IMR-90 (cell line): ENCODE measurements at regions not wholly inside any gene's neighbourhood (a gene's known extent, or its start where the extent isn't known, plus 50 kb on each side); places are given as distances from the start of the nearest gene placed in this dataset.

Experiments used
- ATAC-seq: fragments of 200-7000 bp; cut with Tn5 transposase; 2 replicates; pipeline ENCODE4 v1.9.1; 2020; ENCODE audit warnings: low read depth, mild to moderate bottlenecking, moderate library complexity
- BruUV-seq: library from RNA; stranded (reverse); fragments of 400-500 nt; replicated peaks from 2 replicates; lab custom pipeline; 2021; lab: Mats Ljungman, UMichigan
- CTCF ChIA-PET: fragments of 300-600 bp; formaldehyde crosslinking; extraction: SDS; loops from one replicate; lab custom pipeline; 2021; ENCODE audit warnings: antibody characterized with exemption; lab: Yijun Ruan, JAX
- POLR2A ChIA-PET: fragments of 300-600 bp; sonication (Branson Sonifier 250); formaldehyde crosslinking; loops from one replicate; lab custom pipeline; 2022; ENCODE audit warnings: antibody characterized with exemption; ENCODE audit not compliant: unreplicated experiment; lab: Charles Lee
- DNase-seq: peaks from one replicate; pipeline ENCODE4 v3.0.0; 2013
- H2AFZ ChIP-seq: replicated peaks from 2 replicates; pipeline ENCODE3; 2013; ENCODE audit warnings: low read length, mild to moderate bottlenecking; ENCODE audit not compliant: poor library complexity
- H2AK5ac ChIP-seq: 2 replicates; pipeline ENCODE4 v1.6.1; 2013; ENCODE audit warnings: low read depth, low read length, inconsistent platforms
- H2AK9ac ChIP-seq: replicated peaks from 2 replicates; pipeline ENCODE3; 2013; ENCODE audit warnings: mild to moderate bottlenecking, low read depth, low read length, moderate library complexity; ENCODE audit not compliant: poor library complexity
- H2BK120ac ChIP-seq: 2 replicates; pipeline ENCODE4 v1.6.1; 2013; ENCODE audit warnings: low read depth, low read length, inconsistent platforms
- H2BK15ac ChIP-seq: 3 replicates; pipeline ENCODE4 v1.6.1; 2013; ENCODE audit warnings: low read depth, low read length, inconsistent platforms
- H2BK20ac ChIP-seq: 2 replicates; pipeline ENCODE4 v1.6.1; 2013; ENCODE audit warnings: low read depth, mild to moderate bottlenecking, inconsistent platforms, low read length, moderate library complexity
- H2BK5ac ChIP-seq: 2 replicates; pipeline ENCODE4 v1.6.1; 2013; ENCODE audit warnings: mild to moderate bottlenecking, low read depth, low read length, inconsistent platforms; ENCODE audit not compliant: poor library complexity, severe bottlenecking
- H3K14ac ChIP-seq: replicated peaks from 2 replicates; pipeline ENCODE4 v1.6.1; 2013; ENCODE audit warnings: low read depth, low read length, inconsistent platforms
- H3K18ac ChIP-seq: 2 replicates; pipeline ENCODE4 v1.6.1; 2013; ENCODE audit warnings: low read depth, low read length, control low read depth
- H3K23ac ChIP-seq: 2 replicates; pipeline ENCODE4 v1.6.1; 2013; ENCODE audit warnings: low read depth, low read length, inconsistent platforms
- H3K27ac ChIP-seq: 2 replicates; pipeline ENCODE4 v1.5.1; 2013; ENCODE audit warnings: mild to moderate bottlenecking, control low read depth, low read length; ENCODE audit not compliant: insufficient read depth
- H3K27me3 ChIP-seq: 2 replicates; pipeline ENCODE4 v1.6.1; 2013; ENCODE audit warnings: low read length; ENCODE audit not compliant: control insufficient read depth, insufficient read depth
- H3K36me3 ChIP-seq: 2 replicates; pipeline ENCODE4 v1.6.1; 2013; ENCODE audit warnings: low read length, mixed read lengths; ENCODE audit not compliant: control insufficient read depth, insufficient read depth
- H3K4ac ChIP-seq: 2 replicates; pipeline ENCODE4 v1.6.1; 2013; ENCODE audit warnings: low read depth, low read length, inconsistent platforms
- H3K4me1 ChIP-seq: 2 replicates; pipeline ENCODE4 v1.6.1; 2013; ENCODE audit warnings: low read length, mixed read lengths; ENCODE audit not compliant: control insufficient read depth, insufficient read depth
- H3K4me2 ChIP-seq: 2 replicates; pipeline ENCODE4 v1.6.1; 2013; ENCODE audit warnings: low read depth, mild to moderate bottlenecking, control low read depth, low read length, moderate library complexity
- H3K4me3 ChIP-seq: 2 replicates; pipeline ENCODE4 v1.5.1; 2013; ENCODE audit warnings: low read depth, mild to moderate bottlenecking, control low read depth, low read length, moderate library complexity; ENCODE audit not compliant: insufficient read depth
- H3K56ac ChIP-seq: 2 replicates; pipeline ENCODE4 v1.6.1; 2013; ENCODE audit warnings: low read length, inconsistent platforms; ENCODE audit not compliant: insufficient read depth; ENCODE audit errors: extremely low read depth
- H3K79me1 ChIP-seq, 2 experiments: 2 replicates each; pipeline ENCODE4 v1.6.1; 2013; ENCODE audit warnings: low read length in 2 of 2, inconsistent platforms in 1 of 2, low read depth in 1 of 2
- H3K9ac ChIP-seq: 2 replicates; pipeline ENCODE4 v1.6.1; 2013; ENCODE audit warnings: low read depth, low read length, control low read depth
- H3K9me1 ChIP-seq: 2 replicates; pipeline ENCODE4 v1.6.1; 2013; ENCODE audit warnings: low read length, inconsistent platforms; ENCODE audit not compliant: insufficient read depth
- H3K9me3 ChIP-seq: 2 replicates; pipeline ENCODE4 v1.6.1; 2013; ENCODE audit warnings: low read length; ENCODE audit not compliant: control insufficient read depth, insufficient read depth
- H4K20me1 ChIP-seq: 2 replicates; pipeline ENCODE4 v1.6.1; 2013; ENCODE audit warnings: low read length, inconsistent platforms; ENCODE audit not compliant: insufficient read depth
- H4K5ac ChIP-seq: 2 replicates; pipeline ENCODE4 v1.6.1; 2013; ENCODE audit warnings: mild to moderate bottlenecking, low read depth, low read length, control low read depth
- H4K8ac ChIP-seq, 2 experiments: 2 replicates each; pipeline ENCODE4 v1.6.1; 2013; ENCODE audit warnings: low read depth in 2 of 2, low read length in 2 of 2, control low read depth in 1 of 2, inconsistent platforms in 1 of 2
- H4K91ac ChIP-seq: 2 replicates; pipeline ENCODE4 v1.6.1; 2013; ENCODE audit warnings: low read depth, low read length, inconsistent platforms; ENCODE audit not compliant: insufficient read depth
- BHLHE40 ChIP-seq: fragments of 150-350 bp; IDR thresholded peaks from 2 replicates; pipeline ENCODE4 v1.6.1; 2016; ENCODE audit warnings: mild to moderate bottlenecking, low read depth, low read length
- CEBPB ChIP-seq: IDR thresholded peaks from 2 replicates; pipeline ENCODE4 v1.6.1; 2012; ENCODE audit warnings: low read depth, low read length, improper control_type of control experiment
- CHD1 ChIP-seq: IDR thresholded peaks from 2 replicates; pipeline ENCODE4 v1.6.1; 2012; ENCODE audit warnings: low read depth, low read length, improper control_type of control experiment
- FOS ChIP-seq: fragments of 150-350 bp; IDR thresholded peaks from 2 replicates; pipeline ENCODE4 v1.6.1; 2016; ENCODE audit warnings: low read depth, low read length
- MAFK ChIP-seq: IDR thresholded peaks from 2 replicates; pipeline ENCODE4 v1.6.1; 2012; ENCODE audit warnings: low read depth, low read length, improper control_type of control experiment
- MAZ ChIP-seq: IDR thresholded peaks from 2 replicates; pipeline ENCODE4 v1.6.1; 2012; ENCODE audit warnings: low read depth, mild to moderate bottlenecking, low read length, improper control_type of control experiment, moderate library complexity, borderline replicate concordance
- MXI1 ChIP-seq: IDR thresholded peaks from 2 replicates; pipeline ENCODE4 v1.6.1; 2012; ENCODE audit warnings: low read depth, mild to moderate bottlenecking, low read length, moderate library complexity, borderline replicate concordance
- POLR2A ChIP-seq: IDR thresholded peaks from 2 replicates; pipeline ENCODE4 v1.6.1; 2012; ENCODE audit warnings: mild to moderate bottlenecking, low read depth, low read length
- RFX5 ChIP-seq: IDR thresholded peaks from 2 replicates; pipeline ENCODE4 v1.8.0; 2012; ENCODE audit warnings: low read depth, mild to moderate bottlenecking, low read length, moderate library complexity
- WGBS, 2 experiments: methylation state at CpG; one replicate each; pipeline versions ENCODE4 v1.1.5 to v1.1.7; 2013; ENCODE audit warnings: missing lambda C conversion rate in 2 of 2; ENCODE audit not compliant: insufficient read length in 1 of 2; ENCODE audit errors: extremely low coverage in 2 of 2; 5-methylcytosine and 5-hydroxymethylcytosine counted together
- dilution Hi-C: fragments of 300-500 bp; cut with HindIII; formaldehyde crosslinking; loops from one replicate; pipeline ENCODE4 v1.14.3; 2018; ENCODE audit warnings: low sequenced_read_pairs; ENCODE audit not compliant: unreplicated experiment
- in situ Hi-C: fragments of 300-500 bp; cut with MboI; formaldehyde crosslinking; loops from 3 replicates; pipeline ENCODE4 v1.14.3; 2019; ENCODE audit warnings: low sequenced_read_pairs, inconsistent platforms, mixed read lengths
- intact Hi-C: fragments of 100-400 bp; cut with micrococcal nuclease; formaldehyde crosslinking; loops from 2 replicates; pipeline ENCODE4 v1.10.0; 2022
- TF ChIP-seq, protein P1 (sequence below): conservative IDR thresholded peaks from 2 replicates; pipeline ENCODE4 v1.5.1; 2012; ENCODE audit warnings: mild to moderate bottlenecking, low read depth, low read length, improper control_type of control experiment
- TF ChIP-seq, protein P2 (sequence below): fragments of 150-350 bp; IDR thresholded peaks from 2 replicates; pipeline ENCODE4 v1.6.1; 2016; ENCODE audit warnings: low read depth, mild to moderate bottlenecking, low read length, moderate library complexity, borderline replicate concordance

GRCh38 chr11:109132539-109132938, 289.5 kb upstream of the C11orf87 start:
- Histone ChIP-seq H3K14ac (no peak overlapping the region), H2BK120ac (no peak overlapping the region), H3K27me3 (no peaks in the 10 kb centered on the region), H3K79me1 (no peaks in the 10 kb centered on the region), H2BK5ac (no peak overlapping the region), H3K4me2 (no peak overlapping the region), H3K36me3 (no peaks in the 10 kb centered on the region), H2AFZ (no peak overlapping the region), H4K5ac (no peak overlapping the region), H4K20me1 (no peaks in the 10 kb centered on the region), H2AK9ac (no peak overlapping the region), H3K9ac (no peak overlapping the region), H3K9me3 (no peaks in the 10 kb centered on the region), H3K18ac (no peak overlapping the region), H2AK5ac (no peak overlapping the region), H4K91ac (no peak overlapping the region), H2BK20ac (no peak overlapping the region), H3K9me1 (no peaks in the 10 kb centered on the region), H2BK15ac (no peak overlapping the region), H3K56ac (no peak overlapping the region), H3K4me1 (no peaks in the 10 kb centered on the region), H3K4me3 (no peak overlapping the region), H3K23ac (no peak overlapping the region), H3K27ac (no peak overlapping the region), H3K4ac (no peak overlapping the region), H4K8ac (no peak overlapping the region)
- BruUV-seq: no TSS peak
- ATAC-seq (0 out of 2 replicates have a peak, but pooled peaks have one; percentile 17), DNase-seq (no peak)
- ChIA-PET POLR2A (no interaction called here), CTCF (no interaction called here)
- in situ Hi-C loops: no loop called here
- WGBS, 2 experiments: 18% methylated on average over 2 of the region's 4 CpGs; no CpG with 5 or more reads in 1 of the 2 experiments
- dilution Hi-C loops: no loop called here
- no peak for TF ChIP-seq MAZ
- no peak for TF ChIP-seq CHD1
- TF ChIP-seq MAFK: no peak
- TF ChIP-seq FOS: no peak
- no peak for TF ChIP-seq POLR2A
- no peak for TF ChIP-seq CEBPB
- TF ChIP-seq BHLHE40: no peak
- TF ChIP-seq, protein P1, sequence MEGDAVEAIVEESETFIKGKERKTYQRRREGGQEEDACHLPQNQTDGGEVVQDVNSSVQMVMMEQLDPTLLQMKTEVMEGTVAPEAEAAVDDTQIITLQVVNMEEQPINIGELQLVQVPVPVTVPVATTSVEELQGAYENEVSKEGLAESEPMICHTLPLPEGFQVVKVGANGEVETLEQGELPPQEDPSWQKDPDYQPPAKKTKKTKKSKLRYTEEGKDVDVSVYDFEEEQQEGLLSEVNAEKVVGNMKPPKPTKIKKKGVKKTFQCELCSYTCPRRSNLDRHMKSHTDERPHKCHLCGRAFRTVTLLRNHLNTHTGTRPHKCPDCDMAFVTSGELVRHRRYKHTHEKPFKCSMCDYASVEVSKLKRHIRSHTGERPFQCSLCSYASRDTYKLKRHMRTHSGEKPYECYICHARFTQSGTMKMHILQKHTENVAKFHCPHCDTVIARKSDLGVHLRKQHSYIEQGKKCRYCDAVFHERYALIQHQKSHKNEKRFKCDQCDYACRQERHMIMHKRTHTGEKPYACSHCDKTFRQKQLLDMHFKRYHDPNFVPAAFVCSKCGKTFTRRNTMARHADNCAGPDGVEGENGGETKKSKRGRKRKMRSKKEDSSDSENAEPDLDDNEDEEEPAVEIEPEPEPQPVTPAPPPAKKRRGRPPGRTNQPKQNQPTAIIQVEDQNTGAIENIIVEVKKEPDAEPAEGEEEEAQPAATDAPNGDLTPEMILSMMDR: no peak
- TF ChIP-seq, protein P2, sequence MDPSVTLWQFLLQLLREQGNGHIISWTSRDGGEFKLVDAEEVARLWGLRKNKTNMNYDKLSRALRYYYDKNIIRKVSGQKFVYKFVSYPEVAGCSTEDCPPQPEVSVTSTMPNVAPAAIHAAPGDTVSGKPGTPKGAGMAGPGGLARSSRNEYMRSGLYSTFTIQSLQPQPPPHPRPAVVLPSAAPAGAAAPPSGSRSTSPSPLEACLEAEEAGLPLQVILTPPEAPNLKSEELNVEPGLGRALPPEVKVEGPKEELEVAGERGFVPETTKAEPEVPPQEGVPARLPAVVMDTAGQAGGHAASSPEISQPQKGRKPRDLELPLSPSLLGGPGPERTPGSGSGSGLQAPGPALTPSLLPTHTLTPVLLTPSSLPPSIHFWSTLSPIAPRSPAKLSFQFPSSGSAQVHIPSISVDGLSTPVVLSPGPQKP: no peak
- no peak for TF ChIP-seq MXI1
- no peak for TF ChIP-seq RFX5
- intact Hi-C loops: no loop called here
